ENCODE measurements at regions not wholly inside any gene's neighbourhood (a gene's known extent, or its start where the extent isn't known, plus 50 kb on each side); places are given as distances from the start of the nearest gene placed in this dataset.

GRCh38 chr4:149986917-149987316 lies 91.3 kb upstream of the DCLK2 start:
- TF ChIP-seq EZH2phosphoT487 (IDR thresholded peaks at IDR 0.05; ENCODE audit: unreplicated experiment) (no peak), CREB1 (CRISPR knock-in tag; IDR thresholded peaks at IDR 0.05; ENCODE audit: low read depth) (no peak), JUNB (IDR thresholded peaks at IDR 0.05; ENCODE audit: unreplicated experiment) (no peak), ZNF331 (CRISPR knock-in tag; IDR thresholded peaks at IDR 0.05; ENCODE audit: low read depth) (no peak), STAT1 (IDR thresholded peaks at IDR 0.05; ENCODE audit: unreplicated experiment) (no peak), CTCF (conservative IDR thresholded peaks at IDR 0.05; ENCODE audit: low read depth in 2 of 2) (no peak)
- TF ChIP-seq, protein P1, sequence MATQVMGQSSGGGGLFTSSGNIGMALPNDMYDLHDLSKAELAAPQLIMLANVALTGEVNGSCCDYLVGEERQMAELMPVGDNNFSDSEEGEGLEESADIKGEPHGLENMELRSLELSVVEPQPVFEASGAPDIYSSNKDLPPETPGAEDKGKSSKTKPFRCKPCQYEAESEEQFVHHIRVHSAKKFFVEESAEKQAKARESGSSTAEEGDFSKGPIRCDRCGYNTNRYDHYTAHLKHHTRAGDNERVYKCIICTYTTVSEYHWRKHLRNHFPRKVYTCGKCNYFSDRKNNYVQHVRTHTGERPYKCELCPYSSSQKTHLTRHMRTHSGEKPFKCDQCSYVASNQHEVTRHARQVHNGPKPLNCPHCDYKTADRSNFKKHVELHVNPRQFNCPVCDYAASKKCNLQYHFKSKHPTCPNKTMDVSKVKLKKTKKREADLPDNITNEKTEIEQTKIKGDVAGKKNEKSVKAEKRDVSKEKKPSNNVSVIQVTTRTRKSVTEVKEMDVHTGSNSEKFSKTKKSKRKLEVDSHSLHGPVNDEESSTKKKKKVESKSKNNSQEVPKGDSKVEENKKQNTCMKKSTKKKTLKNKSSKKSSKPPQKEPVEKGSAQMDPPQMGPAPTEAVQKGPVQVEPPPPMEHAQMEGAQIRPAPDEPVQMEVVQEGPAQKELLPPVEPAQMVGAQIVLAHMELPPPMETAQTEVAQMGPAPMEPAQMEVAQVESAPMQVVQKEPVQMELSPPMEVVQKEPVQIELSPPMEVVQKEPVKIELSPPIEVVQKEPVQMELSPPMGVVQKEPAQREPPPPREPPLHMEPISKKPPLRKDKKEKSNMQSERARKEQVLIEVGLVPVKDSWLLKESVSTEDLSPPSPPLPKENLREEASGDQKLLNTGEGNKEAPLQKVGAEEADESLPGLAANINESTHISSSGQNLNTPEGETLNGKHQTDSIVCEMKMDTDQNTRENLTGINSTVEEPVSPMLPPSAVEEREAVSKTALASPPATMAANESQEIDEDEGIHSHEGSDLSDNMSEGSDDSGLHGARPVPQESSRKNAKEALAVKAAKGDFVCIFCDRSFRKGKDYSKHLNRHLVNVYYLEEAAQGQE (IDR thresholded peaks at IDR 0.05; ENCODE audit: unreplicated experiment) = no peak
- Histone ChIP-seq H3K27ac (ENCODE audit: low read depth) (no peak overlapping the region), H3F3A (replicated peaks; ENCODE audit: low read depth) (no peaks in the 10 kb centered on the region), H3K4me3 (no peak overlapping the region), H2AFZ (peak overlapping the region; percentile 75; the same call in 1 of the 2 replicates), H4K20me1 (replicated peaks; ENCODE audit: insufficient read depth) (no peaks in the 10 kb centered on the region), H3K9me2 (ENCODE audit: insufficient read depth) (no peaks in the 10 kb centered on the region), H3K36me3 (ENCODE audit: insufficient read depth) (no peaks in the 10 kb centered on the region), H3K79me2 (replicated peaks; ENCODE audit: insufficient read depth) (no peaks in the 10 kb centered on the region), H3K27me3 (ENCODE audit: insufficient read depth) (no peaks in the 10 kb centered on the region), H3K4me1 (ENCODE audit: insufficient read depth) (peaks cover 9% of the 10 kb centered on the region; the same call in 1 of the 2 replicates), H3K4me2 (no peak overlapping the region)
- H3K27ac Mint-ChIP-seq = no peak overlapping the region
- H3K36me3 Mint-ChIP-seq (ENCODE audit: low read depth) = no peaks in the 10 kb centered on the region
- H3K4me3 Mint-ChIP-seq = no peak overlapping the region
- peaks cover 15% of the 10 kb centered on the region for H3K4me1 Mint-ChIP-seq
- H3K9me3 Mint-ChIP-seq = no peaks in the 10 kb centered on the region
- H3K27me3 Mint-ChIP-seq (ENCODE audit: insufficient read depth, low read depth, poor library complexity) = peaks cover 2% of the 10 kb centered on the region
- ATAC-seq = no peak
- DNase-seq (ENCODE audit: low spot score) = no peak

DNA sequence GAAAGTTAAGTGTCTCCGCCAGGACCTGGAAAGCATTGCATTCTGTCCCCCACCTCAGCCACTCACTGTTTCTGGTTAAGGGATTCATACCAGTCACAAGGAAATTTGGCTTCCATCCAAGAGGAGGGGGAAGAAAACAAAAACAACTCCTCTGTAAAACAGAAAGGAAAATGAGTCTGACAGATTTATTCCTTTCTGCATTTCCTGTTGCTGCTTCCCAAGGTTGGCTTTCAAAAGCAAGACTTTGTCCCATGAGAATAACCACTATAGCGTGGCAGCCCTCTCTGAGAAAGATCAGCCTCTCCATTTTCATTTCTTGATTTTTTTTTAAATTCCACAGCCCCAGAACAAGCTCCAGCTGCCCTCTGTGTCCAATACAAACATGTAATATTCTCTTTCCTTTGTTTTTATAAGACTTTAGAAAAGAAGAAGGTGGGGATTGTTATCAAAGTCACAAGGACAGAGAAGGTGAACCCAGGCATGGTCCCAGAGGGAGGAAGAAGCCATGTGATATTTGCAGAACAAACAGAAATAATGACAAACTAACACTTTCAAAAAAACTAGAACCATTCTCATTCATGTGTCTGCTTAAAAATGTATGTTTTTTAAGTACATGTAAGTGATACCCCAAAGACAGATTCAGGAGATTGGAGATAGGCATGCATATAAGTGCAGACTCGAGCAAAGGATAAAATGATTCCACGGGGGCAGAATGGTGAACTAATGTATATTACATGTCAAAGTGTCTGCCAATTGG lies 90.7 kb upstream of the DCLK2 start:
- DNase-seq (ENCODE audit: low spot score) (no peak), ATAC-seq (no peak)
- Histone ChIP-seq H2AFZ (peak overlapping the region; percentile 75; the same call in 1 of the 2 replicates), H3K36me3 (ENCODE audit: insufficient read depth) (no peaks in the 10 kb centered on the region), H3K4me2 (no peak overlapping the region), H3F3A (replicated peaks; ENCODE audit: low read depth) (no peaks in the 10 kb centered on the region), H4K20me1 (replicated peaks; ENCODE audit: insufficient read depth) (no peaks in the 10 kb centered on the region), H3K27me3 (ENCODE audit: insufficient read depth) (no peaks in the 10 kb centered on the region), H3K9me2 (ENCODE audit: insufficient read depth) (no peaks in the 10 kb centered on the region), H3K27ac (ENCODE audit: low read depth) (no peak overlapping the region), H3K79me2 (replicated peaks; ENCODE audit: insufficient read depth) (no peaks in the 10 kb centered on the region), H3K4me3 (no peak overlapping the region), H3K4me1 (ENCODE audit: insufficient read depth) (peaks cover 9% of the 10 kb centered on the region; the same call in 1 of the 2 replicates)
- peaks cover 2% of the 10 kb centered on the region for H3K27me3 Mint-ChIP-seq (ENCODE audit: insufficient read depth, low read depth, poor library complexity)
- peaks cover 15% of the 10 kb centered on the region for H3K4me1 Mint-ChIP-seq
- no peaks in the 10 kb centered on the region for H3K36me3 Mint-ChIP-seq (ENCODE audit: low read depth)
- no peak overlapping the region for H3K4me3 Mint-ChIP-seq
- H3K9me3 Mint-ChIP-seq = no peaks in the 10 kb centered on the region
- no peak overlapping the region for H3K27ac Mint-ChIP-seq
- TF ChIP-seq ETS1 (IDR thresholded peaks at IDR 0.05) = no peak
- TF ChIP-seq STAT1 (IDR thresholded peaks at IDR 0.05; ENCODE audit: unreplicated experiment) = no peak
- TF ChIP-seq JUNB (IDR thresholded peaks at IDR 0.05; ENCODE audit: unreplicated experiment) = no peak
- no peak for TF ChIP-seq NANOG (IDR thresholded peaks at IDR 0.05; ENCODE audit: borderline replicate concordance)
- TF ChIP-seq, protein P1 (IDR thresholded peaks at IDR 0.05; ENCODE audit: unreplicated experiment) = no peak
